Anterior cingulate cortex (tissue), 58 donors: ENCODE measurements at regions not wholly inside any gene's neighbourhood (a gene's known extent, or its start where the extent isn't known, plus 50 kb on each side); places are given as distances from the start of the nearest gene placed in this dataset.

Experiments used
- DNase-seq, 58 donors: peaks; one replicate each; lab custom pipeline; 2025; lab: John Stamatoyannopoulos, UW

- DNase-seq: no peak
Measured at GRCh38 chr21:31505975-31506374, 153.5 kb upstream of the SOD1 start.

- DNase-seq: no peak
Measured at GRCh38 chr21:31503939-31504338, 155.6 kb upstream of the SOD1 start.

DNA sequence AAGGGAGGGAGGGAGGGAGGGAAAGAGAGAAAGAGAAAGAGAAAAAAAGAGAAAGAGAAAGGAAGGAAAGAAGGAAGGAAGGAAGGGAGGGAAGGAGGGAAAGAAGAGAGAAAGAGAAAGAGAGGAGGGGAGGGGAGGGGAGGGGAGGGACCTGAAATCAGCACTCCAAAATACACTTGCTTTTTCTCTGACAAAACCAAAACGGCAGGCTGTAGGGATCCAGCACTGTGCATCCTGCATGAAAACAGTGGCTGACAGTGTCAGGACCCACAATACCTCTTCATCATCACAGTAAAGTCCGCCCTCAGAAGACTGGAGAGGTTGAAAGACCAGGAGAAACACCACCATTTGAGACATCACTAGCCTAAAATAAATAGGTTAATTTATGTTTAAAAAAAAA, 156.0 kb upstream of the SOD1 start:
- DNase-seq: no peak

GRCh38 chr21:31502537-31503143, 156.9 kb upstream of the SOD1 start:
- no peak for DNase-seq

DNA sequence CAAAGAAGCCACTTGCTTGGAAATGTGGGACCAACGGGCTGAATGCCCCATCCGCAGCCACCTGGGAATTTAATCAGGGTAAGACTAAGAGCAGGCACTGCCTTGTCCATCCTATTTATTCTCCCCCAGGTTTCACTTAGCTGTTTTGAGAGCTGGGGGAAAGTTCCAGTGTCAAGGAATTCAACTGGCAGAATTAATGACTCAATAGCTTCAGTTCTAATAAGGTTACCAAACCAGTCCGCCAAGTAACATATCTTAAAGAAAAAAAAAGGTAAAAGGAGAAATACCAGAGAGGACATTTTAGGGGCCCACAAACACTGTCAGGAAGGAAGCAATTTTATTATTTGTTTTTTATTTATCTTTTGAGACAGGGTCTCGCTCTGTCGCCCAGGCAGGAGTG, 157.6 kb upstream of the SOD1 start:
- no peak for DNase-seq

DNA sequence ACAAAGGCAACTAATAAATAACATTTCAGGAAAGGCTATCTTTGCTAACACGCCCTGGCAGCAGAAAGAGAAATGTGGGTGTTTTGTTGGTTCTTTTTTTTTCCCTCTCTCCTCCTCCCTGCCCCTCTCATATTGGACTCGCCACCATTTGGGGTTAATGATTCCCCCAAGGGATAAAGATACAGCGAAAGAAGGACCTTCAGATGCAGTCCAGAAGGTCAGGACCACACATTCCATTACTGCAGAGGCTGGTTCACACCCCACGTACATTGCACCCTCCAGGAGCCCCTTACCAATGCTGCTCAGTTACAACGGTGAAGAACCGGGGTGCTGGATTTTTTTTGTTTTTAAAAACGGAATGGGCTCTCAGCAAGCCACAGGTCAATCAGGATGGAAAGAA, 156.9 kb upstream of the TIAM1 start:
- no peak for DNase-seq

DNA sequence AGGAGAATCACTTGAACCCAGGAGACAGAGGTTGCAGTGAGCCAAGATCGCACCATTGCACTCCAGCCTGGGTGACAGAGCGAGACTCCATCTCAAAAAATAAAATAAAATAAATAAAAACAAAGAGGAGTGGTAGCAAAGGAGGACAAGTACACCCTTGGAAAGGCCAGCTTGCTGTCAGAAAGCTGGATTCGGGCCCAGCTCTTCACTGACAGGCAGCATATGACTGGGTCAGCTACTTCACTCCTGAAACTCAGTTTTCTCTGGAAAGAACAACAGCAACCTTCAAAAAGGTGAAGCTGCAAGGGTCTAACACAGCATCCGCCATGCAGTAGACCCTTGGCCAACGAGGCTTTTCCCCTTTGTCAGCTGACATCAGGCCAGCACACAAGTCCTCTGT, 156.0 kb upstream of the TIAM1 start:
- DNase-seq: peak in 1 of 58 donors; percentile 24

GRCh38 chr21:31498985-31499384, 154.9 kb upstream of the TIAM1 start:
- DNase-seq: no peak

DNA sequence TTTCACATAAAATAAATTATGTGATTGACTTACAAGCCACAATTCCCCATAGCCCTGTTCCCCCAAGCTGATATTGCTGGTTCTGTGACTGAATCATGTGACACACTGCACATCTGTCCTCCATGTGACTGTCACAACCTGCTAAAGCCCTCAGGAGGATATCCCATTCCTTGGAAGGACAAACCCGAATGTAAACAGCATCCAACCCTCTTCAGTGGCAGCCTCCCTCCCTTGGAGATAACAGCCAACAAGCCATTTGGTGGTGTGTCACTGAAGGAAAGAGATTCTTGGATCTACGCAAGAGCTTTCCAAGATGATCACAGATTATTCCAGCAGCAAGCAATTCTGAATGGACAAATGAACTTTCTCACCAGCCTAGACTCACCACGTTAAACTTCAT, 153.9 kb upstream of the TIAM1 start:
- DNase-seq: no peak

DNA sequence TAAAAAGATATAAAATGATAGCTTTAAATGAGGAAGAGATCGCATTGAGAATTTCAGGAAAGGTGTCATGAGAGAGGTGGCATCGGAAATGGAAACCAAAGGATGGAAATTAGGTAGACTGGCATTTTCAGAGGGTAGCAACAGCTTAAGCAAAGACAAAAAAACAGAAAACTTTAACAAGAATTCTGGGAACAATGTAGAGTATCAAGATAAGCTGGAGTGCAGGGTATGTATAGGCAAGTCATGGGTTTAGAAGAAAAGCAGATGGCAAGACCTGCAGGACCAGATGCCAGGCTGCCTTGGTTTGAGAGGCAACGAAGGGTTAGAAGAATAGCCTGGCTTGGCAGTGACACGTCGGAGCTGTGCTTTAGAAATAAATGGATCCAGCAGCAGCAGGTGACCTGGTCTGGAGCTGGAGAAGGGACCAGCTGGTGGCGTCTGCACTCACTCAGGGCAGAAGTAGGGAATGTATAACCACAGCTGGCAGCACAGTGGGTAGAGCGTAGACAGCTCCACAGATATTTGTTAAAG, 149.4 kb upstream of the TIAM1 start:
- no peak for DNase-seq

- DNase-seq: no peak
Measured at GRCh38 chr21:31491617-31492016, 147.6 kb upstream of the TIAM1 start.

DNA sequence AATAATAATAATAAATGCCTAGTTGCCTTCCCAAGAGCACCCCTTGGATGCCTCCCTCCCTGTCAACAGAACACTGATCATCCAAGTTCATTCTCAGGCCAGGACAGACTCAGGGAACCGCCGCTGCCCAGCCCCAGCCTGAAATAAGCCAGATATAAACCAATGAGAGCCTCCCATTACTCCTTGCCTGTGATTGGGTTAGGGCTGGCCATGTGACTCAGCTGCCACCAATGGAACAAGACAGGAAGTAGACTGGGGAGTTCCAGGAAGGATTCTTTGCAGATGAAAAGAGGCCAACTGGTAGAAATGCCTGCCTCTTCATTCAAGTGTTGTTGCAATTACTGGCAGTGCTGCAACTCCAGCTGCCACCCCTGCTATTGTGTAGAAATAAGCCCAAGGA, 146.4 kb upstream of the TIAM1 start:
- no peak for DNase-seq

- no peak for DNase-seq
Measured at GRCh38 chr21:31489726-31490125, 145.7 kb upstream of the TIAM1 start.

- DNase-seq: no peak
Measured at GRCh38 chr21:31489014-31489413, 145.0 kb upstream of the TIAM1 start.

- DNase-seq: no peak
Measured at GRCh38 chr21:31484219-31484618, 140.2 kb upstream of the TIAM1 start.

GRCh38 chr21:31483146-31483545, 139.1 kb upstream of the TIAM1 start:
- peak in 7 of 58 donors; percentile 1 to 21 (median 8) for DNase-seq

DNA sequence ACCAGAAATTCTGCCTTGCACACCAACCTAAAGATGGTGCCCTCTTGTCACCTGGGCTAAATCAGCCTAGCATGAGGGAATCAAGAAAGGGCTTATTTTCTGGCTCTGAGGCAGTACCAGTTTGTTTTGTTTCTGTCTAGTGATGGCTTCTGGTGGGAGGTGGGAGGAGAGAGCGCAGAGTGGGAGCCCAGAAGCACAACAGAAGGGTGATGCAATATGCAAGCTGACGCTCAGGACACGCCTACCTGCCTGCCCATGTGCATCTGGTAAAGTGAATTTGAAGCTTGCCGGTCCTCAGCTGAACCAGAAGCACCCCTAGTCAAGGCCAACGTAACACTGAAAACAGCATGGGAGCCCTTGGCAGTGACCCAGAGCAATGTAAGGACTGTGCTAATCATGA, 138.4 kb upstream of the TIAM1 start:
- DNase-seq: peak in 5 of 58 donors; percentile 10 to 33 (median 13)

DNA sequence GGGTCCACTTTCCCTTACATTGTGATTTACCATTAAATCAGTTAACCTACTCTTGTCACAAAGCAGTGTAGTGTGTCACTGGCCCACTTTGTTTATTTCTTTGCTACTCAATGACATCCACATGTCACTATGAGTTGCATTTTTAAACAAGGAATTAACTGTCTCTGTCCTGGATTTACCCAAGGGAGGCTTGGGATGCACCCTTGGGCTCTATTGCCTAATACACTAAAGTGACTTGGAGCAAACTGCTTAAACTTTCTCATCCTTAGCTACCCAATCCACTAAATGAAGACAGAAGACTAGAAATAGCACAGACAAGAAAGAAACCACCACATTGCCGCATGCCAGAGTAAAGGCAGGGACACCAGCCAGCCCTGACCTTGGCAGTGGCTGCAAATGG, 136.2 kb upstream of the TIAM1 start:
- DNase-seq: no peak

- no peak for DNase-seq
Measured at GRCh38 chr21:31479714-31480113, 135.7 kb upstream of the TIAM1 start.

DNA sequence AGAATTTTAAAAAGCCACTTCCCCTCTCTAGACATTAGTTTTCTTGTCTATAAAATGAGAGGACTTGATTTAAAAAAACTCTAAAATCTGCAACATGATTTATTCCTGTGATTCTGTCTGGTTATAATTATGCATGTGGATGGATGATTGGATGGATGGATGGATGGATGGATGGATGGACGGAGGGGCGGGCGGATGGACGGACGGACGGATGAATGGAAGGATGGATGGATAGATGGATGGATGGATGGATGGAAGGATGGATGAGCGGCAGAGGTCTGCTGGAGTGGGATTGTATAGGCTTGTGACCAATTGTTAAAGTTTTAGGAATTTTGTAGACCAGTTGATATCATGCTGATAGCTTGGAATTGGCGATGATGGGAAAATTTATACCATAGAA, 135.2 kb upstream of the TIAM1 start:
- no peak for DNase-seq

DNA sequence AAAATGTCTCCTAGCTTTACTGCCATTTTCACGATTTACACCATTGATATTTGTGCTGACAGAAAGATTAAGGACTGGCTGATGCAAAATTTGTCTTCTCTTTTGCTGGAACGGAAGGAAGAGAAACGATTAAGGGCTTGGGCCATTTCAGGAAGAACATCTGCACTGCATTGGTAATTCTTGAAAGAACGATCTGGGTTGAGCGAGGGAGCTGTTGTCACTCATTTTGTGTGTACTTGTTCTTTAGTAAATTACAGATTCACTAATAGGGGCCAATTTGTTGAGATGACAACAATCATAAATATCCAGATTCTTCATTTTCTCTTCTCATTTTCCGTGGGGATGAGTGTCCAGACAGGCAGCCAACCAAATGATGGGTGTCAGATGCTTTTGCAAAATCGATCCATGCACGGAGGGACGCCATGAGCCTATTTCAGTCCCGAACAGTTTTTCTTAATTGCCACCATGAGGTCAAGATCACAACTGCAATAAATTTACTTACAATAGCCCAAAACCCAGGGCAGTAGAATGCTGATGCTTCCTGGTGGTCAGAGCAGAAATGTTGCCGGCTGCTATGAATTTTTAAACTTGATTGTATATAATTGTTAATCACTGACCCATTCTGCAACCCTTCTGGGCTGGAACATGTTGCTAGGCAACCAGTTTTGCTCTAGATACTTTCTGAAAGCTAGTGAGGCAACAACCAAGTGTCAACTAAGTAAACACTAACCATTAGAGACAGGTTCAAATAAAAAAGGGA, 132.4 kb upstream of the TIAM1 start:
- DNase-seq: no peak

DNA sequence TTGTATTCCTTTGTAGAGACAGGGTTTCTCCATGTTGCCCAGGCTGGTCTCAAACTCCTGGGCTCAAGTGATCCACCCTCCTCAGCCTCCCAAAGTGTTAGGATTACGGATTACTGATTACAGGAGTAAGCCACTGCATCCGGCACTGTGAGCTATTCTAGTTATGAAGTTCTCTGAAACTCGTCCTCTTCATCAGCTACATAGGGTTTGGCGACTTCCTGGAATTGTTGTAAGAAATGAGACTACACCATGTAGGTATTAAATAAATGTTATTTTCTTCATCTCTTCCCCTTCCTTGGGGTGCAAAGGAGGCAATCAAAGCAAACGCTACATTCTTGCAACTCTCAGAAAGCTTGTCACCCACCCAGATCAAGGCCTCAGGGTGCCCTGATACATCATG, 131.2 kb upstream of the TIAM1 start:
- no peak for DNase-seq
